Transverse colon (tissue), 4 donors: ENCODE measurements at regions not wholly inside any gene's neighbourhood (a gene's known extent, or its start where the extent isn't known, plus 50 kb on each side); places are given as distances from the start of the nearest gene placed in this dataset.
"Not testable (repeated sequence)": the region's sequence is repeated elsewhere in the genome, so short reads cannot be mapped to it uniquely, and the experiment has no call there.

Source experiments
- DNase-seq: peaks from one replicate; pipeline ENCODE4 v3.0.0-alpha.2; 2019
- H3K27ac ChIP-seq, 4 donors: fragments of 200-600 bp; sonication (generic); 2 replicates each; pipeline ENCODE4 v1.5.1; 2016 to 2018; ENCODE audit warnings: inconsistent platforms in 4 of 4
- H3K27me3 ChIP-seq: fragments of 200-600 bp; sonication (generic); 2 replicates; pipeline ENCODE4 v1.5.1; 2017; ENCODE audit warnings: inconsistent platforms
- H3K36me3 ChIP-seq, 4 donors: fragments of 200-600 bp; sonication (generic); 2 replicates each; pipeline ENCODE4 v1.5.1; 2017 to 2019; ENCODE audit warnings: inconsistent platforms in 4 of 4
- H3K4me1 ChIP-seq, 4 donors: fragments of 200-600 bp; sonication (generic); 2 replicates each; pipeline ENCODE4 v1.5.1; 2017 to 2020; ENCODE audit warnings: inconsistent platforms in 4 of 4
- H3K4me3 ChIP-seq, 4 donors: fragments of 200-600 bp; sonication (generic); 1 replicate in 1 of 4; 2 replicates in 3 of 4; pipeline versions ENCODE4 v1.5.1 to v1.6.1; 2017 to 2019; ENCODE audit warnings: inconsistent platforms in 4 of 4
- H3K9me3 ChIP-seq, 2 donors: fragments of 200-600 bp; sonication (generic); 2 replicates each; pipeline ENCODE4 v1.5.1; 2017 to 2019; ENCODE audit warnings: inconsistent platforms in 2 of 2
- CTCF ChIP-seq, 5 experiments: fragments of 200-600 bp in 3 of 5; fragments of 450-650 bp in 2 of 5; sonication (generic) in 3 of 5; IDR thresholded peaks; 1 replicate in 2 of 5; 2 replicates in 3 of 5; pipeline ENCODE4 v1.5.1; 2016 to 2017; ENCODE audit warnings: antibody characterized with exemption in 5 of 5, inconsistent platforms in 3 of 5, mild to moderate bottlenecking in 2 of 5, moderate library complexity in 1 of 5
- EP300 ChIP-seq: sonication (generic); formaldehyde crosslinking; IDR thresholded peaks from one replicate; pipeline ENCODE4 v1.6.1; 2017; ENCODE audit warnings: antibody characterized with exemption, low read depth
- POLR2A ChIP-seq: fragments of 450-650 bp; IDR thresholded peaks from one replicate; pipeline ENCODE4 v1.6.1; 2016; ENCODE audit warnings: antibody characterized with exemption, mild to moderate bottlenecking, moderate library complexity
- POLR2AphosphoS5 ChIP-seq, 3 donors: sonication (generic); formaldehyde crosslinking; IDR thresholded peaks; one replicate each; pipeline ENCODE4 v1.6.1; 2016; ENCODE audit warnings: antibody characterized with exemption in 3 of 3
- WGBS, 2 donors: methylation state at CpG; one replicate each; pipeline ENCODE4 v1.1.5; 2018; ENCODE audit warnings: low coverage in 1 of 2; 5-methylcytosine and 5-hydroxymethylcytosine counted together
- in situ Hi-C, 4 donors: fragments of 200-750 bp; cut with MboI; loops; one replicate each; pipeline versions ENCODE4 v1.15.0 to v1.15.1; 2017; ENCODE audit warnings: low sequenced_read_pairs in 3 of 4, low pct_ligation_motif_present in 1 of 4, low pct_unique_long_range_greater_than_20kb in 1 of 4
- intact Hi-C: fragments of 100-400 bp; cut with DNase I; formaldehyde crosslinking; loops from one replicate; pipeline ENCODE4 v1.15.1; 2023; ENCODE audit warnings: low total_unique reads

- H3K36me3 ChIP-seq, H3K27me3 ChIP-seq, H3K27ac ChIP-seq, H3K4me1 ChIP-seq, H3K4me3 ChIP-seq, in situ Hi-C loops, H3K9me3 ChIP-seq, intact Hi-C loops, DNase-seq: not testable (repeated sequence)
- WGBS, 2 donors = no CpG with 5 or more reads among the region's 9 CpGs
Measured at GRCh38 chr15:20680257-20680815, 138.7 kb upstream of the GOLGA6L6 start.

- Histone ChIP-seq H3K27ac (no peak overlapping the region), H3K4me3 (no peak overlapping the region), H3K36me3 (peaks cover 0 to 1% (median 0%) of the 10 kb centered on the region in 4 donors), H3K9me3 (no peaks in the 10 kb centered on the region), H3K27me3 (no peaks in the 10 kb centered on the region), H3K4me1 (no peaks in the 10 kb centered on the region)
- in situ Hi-C loops = no loop called here
- intact Hi-C loops = no loop called here
- no peak for TF ChIP-seq POLR2A
- TF ChIP-seq EP300 = no peak
- TF ChIP-seq CTCF (IDR thresholded peaks at IDR 0.05) = no peak
- no peak for TF ChIP-seq POLR2AphosphoS5 (IDR thresholded peaks at IDR 0.05)
- DNase-seq = no peak
- 40 to 50% methylated on average over 1 of the region's 1 CpG for WGBS, 2 donors
Measured at GRCh38 chr15:20672470-20672869, 130.9 kb upstream of the GOLGA6L6 start.

GRCh38 chr15:20671675-20672074 lies 130.1 kb upstream of the GOLGA6L6 start:
- Histone ChIP-seq H3K27me3 (no peaks in the 10 kb centered on the region), H3K4me3 (no peak overlapping the region), H3K9me3 (no peaks in the 10 kb centered on the region), H3K36me3 (peaks cover 0 to 1% (median 0%) of the 10 kb centered on the region in 4 donors), H3K4me1 (no peaks in the 10 kb centered on the region), H3K27ac (no peak overlapping the region)
- TF ChIP-seq POLR2AphosphoS5 (IDR thresholded peaks at IDR 0.05) (no peak), EP300 (no peak), CTCF (IDR thresholded peaks at IDR 0.05) (no peak), POLR2A (no peak)
- no peak for DNase-seq
- WGBS, 2 donors = 33 to 34% methylated on average over 2 of the region's 2 CpGs
- intact Hi-C loops = no loop called here
- in situ Hi-C loops = no loop called here

- H3K27ac ChIP-seq, H3K9me3 ChIP-seq, H3K4me3 ChIP-seq, H3K27me3 ChIP-seq, in situ Hi-C loops, H3K4me1 ChIP-seq, H3K36me3 ChIP-seq, DNase-seq, intact Hi-C loops: not testable (repeated sequence)
- 50 to 55% methylated on average over 3 of the region's 3 CpGs for WGBS, 2 donors
Measured at GRCh38 chr15:20666410-20666809, 124.8 kb upstream of the GOLGA6L6 start.

GRCh38 chr15:20665653-20666052 lies 124.1 kb upstream of the GOLGA6L6 start:
- no peaks in the 10 kb centered on the region for H3K4me1 ChIP-seq
- no peak for DNase-seq
- WGBS, 2 donors = 41 to 49% methylated on average over 1 of the region's 1 CpG
- no peaks in the 10 kb centered on the region for H3K9me3 ChIP-seq
- no peaks in the 10 kb centered on the region for H3K36me3 ChIP-seq
- H3K4me3 ChIP-seq = no peak overlapping the region
- no peak for TF ChIP-seq CTCF (IDR thresholded peaks at IDR 0.05)
- TF ChIP-seq POLR2A = no peak
- no peak for TF ChIP-seq POLR2AphosphoS5 (IDR thresholded peaks at IDR 0.05)
- no peak for TF ChIP-seq EP300
- no peaks in the 10 kb centered on the region for H3K27me3 ChIP-seq
- no peak overlapping the region for H3K27ac ChIP-seq
- intact Hi-C loops (no loop called here), in situ Hi-C loops (no loop called here)
